NCI-H128 (cell line): ENCODE measurements at regions not wholly inside any gene's neighbourhood (a gene's known extent, or its start where the extent isn't known, plus 50 kb on each side); places are given as distances from the start of the nearest gene placed in this dataset.

ENCODE experiments used
- DNase-seq: peaks from one replicate; lab custom pipeline; 2025; ENCODE audit not compliant: unreplicated experiment; lab: John Stamatoyannopoulos, UW

- no peak for DNase-seq
Observed at GRCh38 chr4:108336076-108336475, 167.3 kb upstream of the LEF1 start.

- DNase-seq, result no peak
Observed at GRCh38 chr4:108335081-108335480, 166.3 kb upstream of the LEF1 start.

GRCh38 chr4:108334031-108334430, 165.3 kb upstream of the LEF1 start:
- no peak for DNase-seq

GRCh38 chr4:108333353-108333942, 164.7 kb upstream of the LEF1 start:
- DNase-seq, result no peak

- DNase-seq, result no peak
Observed at GRCh38 chr4:108331905-108332632, 163.3 kb upstream of the LEF1 start.

GRCh38 chr4:108328383-108328732, 159.6 kb upstream of the LEF1 start:
- DNase-seq, result no peak

GRCh38 chr4:108327642-108328382, 159.1 kb upstream of the LEF1 start:
- no peak for DNase-seq

- DNase-seq, result no peak
Observed at GRCh38 chr4:108325561-108325960, 156.8 kb upstream of the LEF1 start.

- DNase-seq, result no peak
Observed at GRCh38 chr4:108324450-108324849, 155.7 kb upstream of the LEF1 start.

GRCh38 chr4:108322497-108322896, 153.8 kb upstream of the LEF1 start:
- DNase-seq, result no peak

GRCh38 chr4:108320061-108320460, 151.3 kb upstream of the LEF1 start:
- no peak for DNase-seq

- no peak for DNase-seq
Observed at GRCh38 chr4:108317377-108317776, 148.6 kb upstream of the LEF1 start.

- DNase-seq, result no peak
Observed at GRCh38 chr4:108315694-108316093, 147.0 kb upstream of the LEF1 start.

- no peak for DNase-seq
Observed at GRCh38 chr4:108314900-108315589, 146.3 kb upstream of the LEF1 start.

GRCh38 chr4:108313546-108314339, 145.0 kb upstream of the LEF1 start:
- DNase-seq, result no peak

GRCh38 chr4:108311313-108311712, 142.6 kb upstream of the LEF1 start:
- no peak for DNase-seq

- no peak for DNase-seq
Observed at GRCh38 chr4:108303488-108304177, 134.9 kb upstream of the LEF1 start.

GRCh38 chr4:108301545-108302251, 133.0 kb upstream of the LEF1 start:
- DNase-seq, result no peak

GRCh38 chr4:108297605-108298004, 128.9 kb upstream of the LEF1 start:
- no peak for DNase-seq

GRCh38 chr4:108292229-108292628, 123.5 kb upstream of the LEF1 start:
- no peak for DNase-seq
